HepG2 (cell line): ENCODE measurements at regions not wholly inside any gene's neighbourhood (a gene's known extent, or its start where the extent isn't known, plus 50 kb on each side); places are given as distances from the start of the nearest gene placed in this dataset.
A peak's percentile ranks its signal among the peaks of the same experiment; 100 is the strongest.
"Not testable (repeated sequence)": the region's sequence is repeated elsewhere in the genome, so short reads cannot be mapped to it uniquely, and the experiment has no call there.

Experiments
- ATAC-seq: fragments of 200-7000 bp; cut with Tn5 transposase; 3 replicates; pipeline ENCODE4 v1.9.1; 2020; ENCODE audit warnings: mild to moderate bottlenecking, moderate library complexity
- BruUV-seq: library from RNA; stranded (reverse); fragments of 400-500 nt; replicated peaks from 2 replicates; lab custom pipeline; 2021; lab: Mats Ljungman, UMichigan
- CTCF ChIA-PET: fragments of 300-600 bp; formaldehyde crosslinking; extraction: SDS; loops from one replicate; lab custom pipeline; 2021; ENCODE audit warnings: low total read pairs, inconsistent platforms, low intra/inter-chr PET ratio; lab: Yijun Ruan, JAX
- POLR2A ChIA-PET: fragments of 350-600 bp; sonication (Branson Sonifier 250); formaldehyde crosslinking; loops from one replicate; lab custom pipeline; 2020; ENCODE audit warnings: antibody characterized with exemption, inconsistent platforms; lab: Yijun Ruan, JAX
- DNase-seq: peaks from one replicate; pipeline ENCODE4 v3.0.0-alpha.2; 2015; ENCODE audit warnings: low spot score
- FAIRE-seq: peaks from 3 replicates; lab custom pipeline; 2011; peaks lifted over from hg19 to GRCh38; lab: Jason Lieb, UNC
- H2AFZ ChIP-seq: one replicate; pipeline ENCODE4 v1.6.1; 2011; ENCODE audit warnings: low read length, inconsistent platforms
- H3K27ac ChIP-seq: fragments of 300-600 bp; 3 replicates; pipeline ENCODE4 v1.8.0; 2011; ENCODE audit warnings: mixed run types, mild to moderate bottlenecking, mixed read lengths, low read length, inconsistent platforms; ENCODE audit not compliant: insufficient read depth; ENCODE audit errors: extremely low read length
- H3K27me3 ChIP-seq, 2 experiments: fragments of 200-600 bp in 1 of 2; 2 replicates in 1 of 2; 3 replicates in 1 of 2; pipeline versions ENCODE4 v1.6.0 to v1.8.0; 2011; ENCODE audit warnings: low read length in 2 of 2, mild to moderate bottlenecking in 2 of 2, moderate library complexity in 2 of 2, inconsistent platforms in 1 of 2; ENCODE audit not compliant: insufficient read depth in 2 of 2, control insufficient read depth in 1 of 2
- H3K36me3 ChIP-seq, 2 experiments: fragments of 200-600 bp in 1 of 2; replicated peaks in 1 of 2; 2 replicates in 1 of 2; 3 replicates in 1 of 2; pipeline versions ENCODE4 v1.5.1 to v1.8.0; 2011; ENCODE audit warnings: low read length in 2 of 2, inconsistent platforms in 1 of 2; ENCODE audit not compliant: insufficient read depth in 2 of 2, control insufficient read depth in 1 of 2
- H3K4me1 ChIP-seq: 2 replicates; pipeline ENCODE4 v1.5.1; 2012; ENCODE audit warnings: low read length, inconsistent platforms; ENCODE audit not compliant: insufficient read depth
- H3K4me2 ChIP-seq: 2 replicates; pipeline ENCODE4 v1.6.0; 2011; ENCODE audit warnings: low read depth, low read length, inconsistent platforms
- H3K4me3 ChIP-seq, 3 experiments: fragments of 200-600 bp in 1 of 3; sonication (generic), shearing (Covaris generic) in 1 of 3; replicated peaks in 1 of 3; 2 replicates each; pipeline ENCODE4 v1.5.1; 2011 to 2016; ENCODE audit warnings: low read length in 3 of 3, inconsistent platforms in 2 of 3, low read depth in 2 of 3, mild to moderate bottlenecking in 2 of 3, control low read depth in 1 of 3, mixed read lengths in 1 of 3; ENCODE audit not compliant: insufficient read depth in 1 of 3
- H3K79me2 ChIP-seq: one replicate; pipeline ENCODE4 v1.6.1; 2011; ENCODE audit warnings: low read length, inconsistent platforms; ENCODE audit not compliant: insufficient read depth
- H3K9ac ChIP-seq: 2 replicates; pipeline ENCODE4 v1.6.0; 2011; ENCODE audit warnings: mild to moderate bottlenecking, low read depth, low read length, inconsistent platforms; ENCODE audit not compliant: insufficient read depth
- H3K9me3 ChIP-seq: 2 replicates; pipeline ENCODE4 v1.5.1; 2012; ENCODE audit warnings: mild to moderate bottlenecking, low read length
- H4K20me1 ChIP-seq: 2 replicates; pipeline ENCODE4 v1.6.0; 2011; ENCODE audit warnings: inconsistent platforms, mild to moderate bottlenecking, low read length, moderate library complexity; ENCODE audit not compliant: insufficient read depth
- CTCF ChIP-seq: sonication (generic); formaldehyde crosslinking; IDR thresholded peaks from 2 replicates; pipeline ENCODE4 v1.5.0; 2020; ENCODE audit warnings: mild to moderate bottlenecking, missing genetic modification reagents, moderate library complexity
- SMC3 ChIP-seq: IDR thresholded peaks from 2 replicates; pipeline ENCODE4 v1.6.1; 2011; ENCODE audit warnings: low read length, improper control_type of control experiment
- WGBS: methylation state at CpG from one replicate; pipeline ENCODE4 v1.1.6; 2017; ENCODE audit warnings: low lambda C conversion rate; 5-methylcytosine and 5-hydroxymethylcytosine counted together
- in situ Hi-C: cut with HindIII; loops from 2 replicates; pipeline ENCODE4 v1.10.0; 2017; ENCODE audit warnings: low pct_unique_long_range_greater_than_20kb; ENCODE audit not compliant: extremely low pct_ligation_motif_present
- intact Hi-C: fragments of 100-400 bp; cut with micrococcal nuclease; formaldehyde crosslinking; loops from one replicate; pipeline ENCODE4 v1.10.0; 2022; ENCODE audit not compliant: unreplicated experiment

- BruUV-seq, POLR2A ChIA-PET, intact Hi-C loops, H3K9me3 ChIP-seq, ATAC-seq, H3K4me1 ChIP-seq, H2AFZ ChIP-seq, DNase-seq, FAIRE-seq, H3K36me3 ChIP-seq, H3K9ac ChIP-seq, H3K79me2 ChIP-seq, H4K20me1 ChIP-seq, H3K27me3 ChIP-seq, H3K4me2 ChIP-seq, in situ Hi-C loops, CTCF ChIA-PET, H3K27ac ChIP-seq, H3K4me3 ChIP-seq: not testable (repeated sequence)
- WGBS = 10% methylated on average over 9 of the region's 9 CpGs
Measured at GRCh38 chr2:89208144-89208932, 516.9 kb downstream of the RPIA start.

GRCh38 chr2:89213151-89213550, 521.7 kb downstream of the RPIA start:
- FAIRE-seq, CTCF ChIA-PET, H3K4me2 ChIP-seq, H3K9me3 ChIP-seq, H3K4me3 ChIP-seq, H3K27me3 ChIP-seq, in situ Hi-C loops, H3K9ac ChIP-seq, H3K36me3 ChIP-seq, H3K4me1 ChIP-seq, POLR2A ChIA-PET, intact Hi-C loops, H2AFZ ChIP-seq, H3K27ac ChIP-seq, BruUV-seq, H4K20me1 ChIP-seq, H3K79me2 ChIP-seq: not testable (repeated sequence)
- peak; percentile 91 for ATAC-seq
- TF ChIP-seq CTCF (peak; percentile 25; the same call in 1 of the 2 replicates), SMC3 (peak; percentile 21; the same call in 1 of the 2 replicates)
- WGBS = 0% methylated on average over 3 of the region's 3 CpGs
- peak; percentile 10 for DNase-seq

GRCh38 chr2:89213811-89214210, 522.3 kb downstream of the RPIA start:
- WGBS = no CpG with 5 or more reads among the region's 1 CpG
- H3K9me3 ChIP-seq, H2AFZ ChIP-seq, H3K27ac ChIP-seq, H3K27me3 ChIP-seq, FAIRE-seq, in situ Hi-C loops, H4K20me1 ChIP-seq, H3K4me1 ChIP-seq, intact Hi-C loops, POLR2A ChIA-PET, H3K79me2 ChIP-seq, CTCF ChIA-PET, DNase-seq, BruUV-seq, H3K36me3 ChIP-seq, H3K9ac ChIP-seq, H3K4me2 ChIP-seq, H3K4me3 ChIP-seq: not testable (repeated sequence)
- peak; percentile 54; the same call in 2 of the 3 replicates for ATAC-seq

- in situ Hi-C loops, H3K4me2 ChIP-seq, H2AFZ ChIP-seq, DNase-seq, H3K9ac ChIP-seq, H3K9me3 ChIP-seq, ATAC-seq, CTCF ChIA-PET, H3K27me3 ChIP-seq, FAIRE-seq, H3K4me1 ChIP-seq, H3K27ac ChIP-seq, POLR2A ChIA-PET, H3K4me3 ChIP-seq, BruUV-seq, H3K36me3 ChIP-seq, intact Hi-C loops, H4K20me1 ChIP-seq, H3K79me2 ChIP-seq: not testable (repeated sequence)
- no CpG with 5 or more reads among the region's 2 CpGs for WGBS
Measured at GRCh38 chr2:89221474-89221873, 530.0 kb downstream of the RPIA start.
